Fibroblast of skin of left biceps (primary cell): ENCODE measurements at regions not wholly inside any gene's neighbourhood (a gene's known extent, or its start where the extent isn't known, plus 50 kb on each side); places are given as distances from the start of the nearest gene placed in this dataset.

Source experiments
- DNase-seq, 2 experiments: peaks; one replicate each; pipeline ENCODE4 v3.0.0-alpha.2; 2013; ENCODE audit warnings: low read depth in 2 of 2

DNA sequence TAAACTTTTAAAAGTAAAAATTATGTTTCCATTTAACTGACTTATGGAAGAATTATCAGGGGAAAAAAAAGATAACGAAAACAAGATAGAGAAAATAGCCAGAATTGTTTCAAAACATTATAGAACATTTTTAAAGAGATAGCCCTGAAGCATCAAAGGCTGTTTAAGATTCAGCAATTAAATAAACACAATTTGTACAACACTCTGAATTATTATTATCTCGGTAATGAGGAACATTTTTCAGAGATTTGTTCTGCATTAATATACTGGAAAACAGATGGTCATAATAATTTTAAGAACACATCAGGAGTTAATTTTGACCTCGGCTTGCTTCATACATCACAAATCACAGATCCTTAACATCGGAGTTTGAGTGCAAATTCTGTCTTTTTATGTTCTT is 643.8 kb downstream of the SORCS1 start:
- DNase-seq: no peak

DNA sequence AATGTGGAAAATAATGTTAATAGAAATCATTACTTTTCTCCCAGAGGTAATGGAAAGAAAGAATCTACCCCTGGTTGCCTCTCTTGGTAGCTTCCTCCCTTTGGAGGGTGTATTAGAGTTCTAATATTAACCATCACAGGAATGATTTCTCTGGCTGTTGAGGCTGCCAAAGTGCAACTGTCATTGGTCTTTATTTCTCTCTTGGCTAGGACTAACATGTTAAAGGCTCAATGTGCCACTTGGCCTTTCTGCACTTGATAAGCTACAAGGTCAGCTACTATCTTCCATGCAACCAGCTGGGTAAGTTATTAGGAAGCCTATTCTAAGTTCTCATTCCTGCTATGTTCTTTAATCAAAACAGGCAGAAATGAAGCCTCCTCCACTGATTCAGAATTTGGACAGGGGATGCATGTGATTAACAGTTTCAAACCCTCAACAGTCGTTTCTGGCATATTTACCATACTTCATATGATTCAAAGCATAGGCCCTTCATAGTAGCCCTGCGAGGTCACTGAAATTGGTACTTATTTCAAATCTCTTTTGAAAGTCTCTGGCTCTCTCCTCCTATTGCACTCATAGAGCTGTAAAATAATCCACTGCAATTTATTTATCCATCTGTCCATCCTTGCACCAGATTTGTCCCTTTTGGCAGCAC is 645.0 kb downstream of the SORCS1 start:
- DNase-seq: peak; percentile 29 to 40

GRCh38 chr10:106515206-106515790 is 649.2 kb downstream of the SORCS1 start:
- DNase-seq: no peak

DNA sequence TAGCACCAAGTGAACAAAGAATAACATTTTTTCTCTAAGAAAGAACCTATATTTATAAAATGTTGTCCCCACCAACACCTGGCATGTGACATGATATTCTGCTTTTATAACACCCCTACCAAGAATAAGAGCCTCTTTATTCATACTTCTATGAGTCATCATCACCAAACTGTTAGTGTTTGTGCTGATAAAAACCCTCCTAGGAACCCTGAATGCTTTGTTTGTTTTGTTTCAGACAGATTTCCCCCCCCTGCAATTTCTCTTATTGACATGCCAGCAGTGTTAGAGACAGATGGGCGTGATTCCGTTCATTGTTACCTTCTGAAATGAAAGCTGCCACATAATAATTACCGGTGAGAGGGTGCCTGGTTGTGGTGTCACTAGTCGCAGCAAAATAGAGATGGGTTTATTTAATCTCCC is 651.1 kb downstream of the SORCS1 start:
- no peak for DNase-seq

GRCh38 chr10:106511917-106512316 is 652.6 kb downstream of the SORCS1 start:
- DNase-seq: no peak

DNA sequence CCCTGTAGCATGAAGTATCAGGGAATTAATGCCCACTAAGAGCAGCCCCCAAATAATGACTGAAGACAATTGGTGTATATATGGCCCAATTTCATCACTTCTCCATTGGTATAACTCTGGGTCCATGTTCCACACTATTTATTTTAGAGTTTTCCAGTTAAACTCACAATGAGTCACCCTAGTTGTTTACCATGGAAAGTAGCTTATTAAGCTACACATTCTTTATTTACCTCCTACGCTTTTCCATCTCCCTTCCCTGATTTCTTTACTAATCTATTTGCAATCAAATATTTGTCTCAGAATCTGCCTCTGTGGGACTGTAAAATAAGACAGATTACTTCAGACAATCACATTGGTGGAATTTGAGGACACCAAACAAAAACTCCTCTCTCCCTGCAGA is 655.6 kb downstream of the SORCS1 start:
- no peak for DNase-seq

- no peak for DNase-seq
These were observed 657.8 kb downstream of the SORCS1 start for GRCh38 chr10:106506526-106507283.

- peak; percentile 55 to 60 for DNase-seq
These were observed 660.0 kb downstream of the SORCS1 start for GRCh38 chr10:106504536-106504935.

- peak in 1 of 2 experiments; percentile 10 for DNase-seq
These were observed 661.9 kb downstream of the SORCS1 start for GRCh38 chr10:106502641-106503040.

DNA sequence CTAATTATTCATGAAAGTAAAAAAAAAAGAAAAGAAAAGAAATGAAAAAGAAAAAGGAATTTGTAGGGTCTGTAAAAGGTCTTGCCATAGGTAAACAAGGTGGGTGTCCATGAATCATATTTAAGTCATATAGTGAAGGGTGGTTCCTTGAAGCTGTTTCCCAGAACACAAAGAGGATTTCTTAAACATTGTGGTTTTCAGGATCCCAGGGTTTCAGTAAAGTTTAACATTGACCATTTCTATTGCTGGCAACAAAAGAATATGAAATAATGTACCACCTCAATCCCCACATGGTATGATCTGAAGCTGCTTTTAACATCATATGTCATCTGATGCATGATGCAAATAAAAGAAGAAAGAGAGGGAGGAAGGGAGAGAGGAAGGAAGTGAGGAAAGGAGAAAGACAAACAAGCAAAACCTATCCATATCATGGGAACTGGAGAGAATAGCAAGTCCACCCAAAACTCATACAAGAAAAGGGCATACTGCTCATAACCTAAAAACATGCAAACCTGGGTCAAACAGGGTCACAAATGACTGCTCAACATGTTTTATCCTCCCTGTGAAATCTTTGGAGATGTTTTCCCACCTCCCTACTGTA is 663.5 kb downstream of the SORCS1 start:
- DNase-seq: no peak

- no peak for DNase-seq
These were observed 664.2 kb downstream of the SORCS1 start for GRCh38 chr10:106500041-106500924.

GRCh38 chr10:106499448-106499847 is 665.1 kb downstream of the SORCS1 start:
- no peak for DNase-seq

GRCh38 chr10:106498675-106499074 is 665.8 kb downstream of the SORCS1 start:
- no peak for DNase-seq

DNA sequence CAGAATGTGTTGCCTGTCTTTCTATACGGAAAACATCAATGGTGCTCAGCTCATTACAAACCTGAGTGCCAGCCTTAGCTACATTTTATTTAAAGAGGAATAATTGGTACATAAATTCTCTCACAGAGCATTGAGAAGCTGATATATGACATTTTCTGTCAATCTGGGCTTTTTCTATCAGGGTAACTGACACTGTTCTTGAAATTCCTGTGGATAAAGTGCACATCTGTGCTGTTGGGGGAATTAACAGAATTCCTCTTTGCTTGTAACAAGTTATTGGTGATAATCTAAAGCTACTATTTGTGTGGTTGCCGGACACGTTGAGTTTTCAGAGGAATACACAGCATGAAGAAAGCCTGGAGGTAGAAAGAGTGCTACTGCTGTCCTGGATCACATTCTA is 668.6 kb downstream of the SORCS1 start:
- no peak for DNase-seq

- DNase-seq: no peak
These were observed 670.8 kb downstream of the SORCS1 start for GRCh38 chr10:106493751-106494150.

DNA sequence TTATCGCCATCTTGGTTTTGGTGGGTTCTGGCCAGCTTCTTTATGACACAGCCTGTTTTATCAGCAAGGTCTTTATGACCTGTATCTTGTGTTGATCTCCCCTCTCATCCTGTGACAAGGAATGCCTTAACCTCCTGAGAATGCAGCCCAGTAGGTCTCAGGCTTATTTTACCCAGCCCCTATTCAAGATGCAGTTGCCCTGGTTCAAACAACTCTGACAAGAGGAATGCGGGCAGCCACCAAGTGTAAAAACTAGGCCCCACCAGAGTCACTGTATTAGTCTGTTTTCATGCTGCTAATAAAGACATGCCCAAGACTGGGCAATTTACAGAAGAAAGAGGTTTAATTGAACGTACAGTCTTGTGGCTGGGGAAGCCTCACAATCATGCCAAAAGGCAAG is 671.3 kb downstream of the SORCS1 start:
- no peak for DNase-seq

DNA sequence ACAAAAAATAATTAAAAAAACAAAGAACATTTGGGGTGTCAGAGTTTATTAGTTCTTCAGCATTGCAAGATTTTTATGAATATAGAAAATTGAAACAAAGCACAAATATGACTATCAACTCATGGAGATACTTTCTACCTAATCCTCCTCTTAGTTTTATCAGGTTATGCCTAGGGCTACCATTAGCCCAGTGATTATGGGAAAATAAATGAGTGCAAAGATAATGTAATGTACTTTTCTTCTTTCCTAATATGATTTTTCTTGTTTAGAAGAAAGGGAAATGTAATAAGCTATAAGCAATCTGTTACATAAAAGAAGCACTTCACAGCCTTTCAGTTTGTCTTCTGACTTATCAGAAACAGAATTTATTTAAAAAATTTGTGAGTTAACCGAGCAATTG is 676.8 kb downstream of the SORCS1 start:
- no peak for DNase-seq

GRCh38 chr10:106481598-106482275 is 682.8 kb downstream of the SORCS1 start:
- no peak for DNase-seq

DNA sequence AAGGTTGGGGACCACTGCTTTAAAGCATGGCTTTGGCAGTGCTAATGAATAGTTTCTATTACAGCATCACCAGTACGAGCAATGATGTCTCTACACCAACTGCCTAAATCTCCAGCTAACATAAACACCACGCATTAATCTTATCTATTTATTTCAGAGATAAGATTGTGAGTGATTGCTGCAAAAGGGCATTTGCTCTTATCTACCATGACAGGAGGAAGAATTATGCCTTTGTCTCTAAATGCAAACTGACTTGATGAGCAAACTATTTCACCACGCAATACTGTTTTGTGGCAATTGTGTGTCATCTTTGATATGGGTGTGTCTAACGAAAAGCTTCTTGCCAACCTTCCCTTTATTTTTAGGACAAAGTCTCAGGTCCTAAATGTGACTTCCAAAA is 684.9 kb downstream of the SORCS1 start:
- no peak for DNase-seq

DNA sequence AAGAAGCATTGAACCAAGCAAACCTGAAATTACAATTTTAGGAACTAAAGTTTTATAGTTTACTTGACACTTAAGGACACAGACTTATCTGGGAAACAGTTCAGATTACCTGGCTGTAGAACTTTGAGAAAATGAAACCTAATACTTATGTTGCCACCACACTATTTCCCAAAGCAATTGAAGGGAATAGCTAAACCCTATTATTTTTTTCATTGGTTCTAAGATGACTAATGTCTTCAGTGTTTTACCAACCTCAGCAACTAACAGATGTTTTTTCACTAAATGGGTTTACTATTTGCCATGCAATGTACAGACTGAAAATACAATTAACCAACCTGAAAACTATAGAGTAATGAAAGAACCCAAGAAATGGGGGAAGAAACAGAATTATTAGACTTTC is 689.6 kb downstream of the SORCS1 start:
- no peak for DNase-seq

GRCh38 chr10:106473129-106473685 is 691.3 kb downstream of the SORCS1 start:
- no peak for DNase-seq
